ENCODE measurements at regions not wholly inside any gene's neighbourhood (a gene's known extent, or its start where the extent isn't known, plus 50 kb on each side); places are given as distances from the start of the nearest gene placed in this dataset.

DNA sequence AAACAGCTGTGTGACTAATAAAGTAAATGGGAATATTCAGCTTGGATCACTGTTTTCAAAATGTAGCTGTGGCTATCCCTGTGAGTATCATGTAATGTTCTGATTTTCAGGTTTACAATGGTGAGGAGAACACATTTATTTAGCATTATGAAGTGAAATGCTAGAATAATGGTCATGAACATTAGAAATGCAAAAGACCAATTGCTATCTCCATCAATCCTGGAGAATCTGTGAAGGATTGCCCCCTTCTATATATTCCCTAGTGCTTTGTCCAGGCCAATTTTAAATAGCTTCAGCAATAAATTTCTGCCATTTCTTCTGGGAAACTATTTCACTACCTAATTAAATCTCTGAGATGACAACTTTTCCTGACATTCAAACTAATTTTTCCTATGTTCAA, 1399.1 kb downstream of the PCDH19 start:
- Histone ChIP-seq H2BK20ac (ENCODE audit: low read depth, low read length, poor library complexity, severe bottlenecking) (no peak overlapping the region), H3K79me1 (ENCODE audit: insufficient read depth, low read depth, low read length, poor library complexity, severe bottlenecking) (no peaks in the 10 kb centered on the region), H3K27ac (ENCODE audit: insufficient read length, low read depth, low read length) (no peak overlapping the region), H2BK12ac (ENCODE audit: insufficient read length, low read depth, low read length) (no peak overlapping the region), H3T11ph (ENCODE audit: low read length) (no peak overlapping the region), H3K23me2 (ENCODE audit: insufficient read length, low read depth, low read length, poor library complexity, severe bottlenecking) (no peaks in the 10 kb centered on the region), H2BK120ac (ENCODE audit: low read depth, low read length, poor library complexity, severe bottlenecking) (no peak overlapping the region), H4K5ac (ENCODE audit: insufficient read length, low read depth, low read length) (no peak overlapping the region), H2BK15ac (ENCODE audit: low read depth, low read length) (no peak overlapping the region), H3K23ac (ENCODE audit: insufficient read length, low read depth, low read length) (no peak overlapping the region), H4K20me1 (ENCODE audit: control insufficient read depth, insufficient read depth, insufficient read length) (no peaks in the 10 kb centered on the region), H3K27me3 (ENCODE audit: insufficient read depth, low read length) (no peaks in the 10 kb centered on the region), H3K79me2 (ENCODE audit: insufficient read depth, low read length) (no peaks in the 10 kb centered on the region), H3K9me3 (ENCODE audit: control insufficient read depth, low read depth, low read length) (no peaks in the 10 kb centered on the region), H2AK5ac (ENCODE audit: insufficient read length, low read length) (no peak overlapping the region), H2BK5ac (ENCODE audit: insufficient read length, low read length) (no peak overlapping the region), H4K91ac (ENCODE audit: insufficient read length, low read depth, low read length) (no peak overlapping the region), H3K4me1 (ENCODE audit: insufficient read depth, low read length) (no peaks in the 10 kb centered on the region), H3K4ac (ENCODE audit: low read depth, low read length) (no peak overlapping the region), H2AFZ (ENCODE audit: low read length) (no peak overlapping the region), H4K8ac (replicated peaks; ENCODE audit: insufficient read length, low read depth, low read length) (no peak overlapping the region), H3K4me2 (ENCODE audit: insufficient read depth, insufficient read length, low read length) (no peak overlapping the region), H3K9ac (ENCODE audit: extremely low read depth, insufficient read length, low read length) (no peak overlapping the region), H3K18ac (ENCODE audit: insufficient read length, low read depth, low read length) (no peak overlapping the region), H3K14ac (ENCODE audit: insufficient read depth, low read length) (no peak overlapping the region), H3K56ac (ENCODE audit: insufficient read length, low read depth, low read length) (no peak overlapping the region)
- TF ChIP-seq, protein P1, sequence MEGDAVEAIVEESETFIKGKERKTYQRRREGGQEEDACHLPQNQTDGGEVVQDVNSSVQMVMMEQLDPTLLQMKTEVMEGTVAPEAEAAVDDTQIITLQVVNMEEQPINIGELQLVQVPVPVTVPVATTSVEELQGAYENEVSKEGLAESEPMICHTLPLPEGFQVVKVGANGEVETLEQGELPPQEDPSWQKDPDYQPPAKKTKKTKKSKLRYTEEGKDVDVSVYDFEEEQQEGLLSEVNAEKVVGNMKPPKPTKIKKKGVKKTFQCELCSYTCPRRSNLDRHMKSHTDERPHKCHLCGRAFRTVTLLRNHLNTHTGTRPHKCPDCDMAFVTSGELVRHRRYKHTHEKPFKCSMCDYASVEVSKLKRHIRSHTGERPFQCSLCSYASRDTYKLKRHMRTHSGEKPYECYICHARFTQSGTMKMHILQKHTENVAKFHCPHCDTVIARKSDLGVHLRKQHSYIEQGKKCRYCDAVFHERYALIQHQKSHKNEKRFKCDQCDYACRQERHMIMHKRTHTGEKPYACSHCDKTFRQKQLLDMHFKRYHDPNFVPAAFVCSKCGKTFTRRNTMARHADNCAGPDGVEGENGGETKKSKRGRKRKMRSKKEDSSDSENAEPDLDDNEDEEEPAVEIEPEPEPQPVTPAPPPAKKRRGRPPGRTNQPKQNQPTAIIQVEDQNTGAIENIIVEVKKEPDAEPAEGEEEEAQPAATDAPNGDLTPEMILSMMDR (conservative IDR thresholded peaks at IDR 0.05): no peak
- no peak overlapping the region for H3K27ac Mint-ChIP-seq
- H3K4me3 Mint-ChIP-seq: no peak overlapping the region
- no peaks in the 10 kb centered on the region; the same call in 1 of the 2 replicates for H3K27me3 Mint-ChIP-seq (ENCODE audit: low read depth)
- no peak for DNase-seq
- H3K4me1 Mint-ChIP-seq: no peaks in the 10 kb centered on the region
- peaks cover 6% of the 10 kb centered on the region in 2 experiments for H3K9me3 Mint-ChIP-seq
- peaks cover 0 to 9% (median 4%) of the 10 kb centered on the region in 3 experiments; a peak in 4 of 7 replicates for H3K36me3 Mint-ChIP-seq (ENCODE audit: insufficient read depth in 1 of 3, low read depth in 3 of 3)

All from H9 (cell line).